GM12865 (cell line): ENCODE measurements at regions not wholly inside any gene's neighbourhood (a gene's known extent, or its start where the extent isn't known, plus 50 kb on each side); places are given as distances from the start of the nearest gene placed in this dataset.

Source experiments
- DNase-seq: peaks from one replicate; pipeline ENCODE4 v3.0.0; 2010; ENCODE audit warnings: low read depth
- H3K4me3 ChIP-seq: 2 replicates; pipeline ENCODE4 v1.5.1; 2011; ENCODE audit warnings: mild to moderate bottlenecking, low read depth, low read length, control low read depth
- CTCF ChIP-seq: IDR thresholded peaks from 2 replicates; pipeline ENCODE4 v1.5.1; 2011; ENCODE audit warnings: low read length, control low read depth, low read depth, inconsistent platforms; ENCODE audit not compliant: insufficient read depth; ENCODE audit errors: missing control alignments

- H3K4me3 ChIP-seq: no peak overlapping the region
- DNase-seq: no peak
- TF ChIP-seq CTCF: no peak
These were observed 52.0 kb upstream of the TANC2 start for GRCh38 chr17:62913991-62914570.

GRCh38 chr17:62912363-62912762 lies 53.7 kb upstream of the TANC2 start:
- H3K4me3 ChIP-seq: no peak overlapping the region
- no peak for TF ChIP-seq CTCF
- no peak for DNase-seq

GRCh38 chr17:62911114-62911513 lies 54.9 kb upstream of the TANC2 start:
- no peak overlapping the region for H3K4me3 ChIP-seq
- no peak for TF ChIP-seq CTCF
- no peak for DNase-seq

GRCh38 chr17:62910277-62910676 lies 55.8 kb upstream of the TANC2 start:
- TF ChIP-seq CTCF: no peak
- H3K4me3 ChIP-seq: no peak overlapping the region
- DNase-seq: no peak

GRCh38 chr17:62907961-62908360 lies 58.1 kb upstream of the TANC2 start:
- no peak for TF ChIP-seq CTCF
- no peak for DNase-seq
- no peak overlapping the region for H3K4me3 ChIP-seq

- no peak for DNase-seq
- TF ChIP-seq CTCF: no peak
- no peak overlapping the region for H3K4me3 ChIP-seq
These were observed 59.2 kb upstream of the TANC2 start for GRCh38 chr17:62906881-62907280.

GRCh38 chr17:62905233-62905632 lies 60.8 kb upstream of the TANC2 start:
- no peak for TF ChIP-seq CTCF
- H3K4me3 ChIP-seq: no peak overlapping the region

More at GRCh38 chr17:62905233-62905632, 60.8 kb upstream of the TANC2 start:
- DNase-seq: no peak
